ENCODE measurements at regions not wholly inside any gene's neighbourhood (a gene's known extent, or its start where the extent isn't known, plus 50 kb on each side); places are given as distances from the start of the nearest gene placed in this dataset.
"Not testable (repeated sequence)": the region's sequence is repeated elsewhere in the genome, so short reads cannot be mapped to it uniquely, and the experiment has no call there.

DNA sequence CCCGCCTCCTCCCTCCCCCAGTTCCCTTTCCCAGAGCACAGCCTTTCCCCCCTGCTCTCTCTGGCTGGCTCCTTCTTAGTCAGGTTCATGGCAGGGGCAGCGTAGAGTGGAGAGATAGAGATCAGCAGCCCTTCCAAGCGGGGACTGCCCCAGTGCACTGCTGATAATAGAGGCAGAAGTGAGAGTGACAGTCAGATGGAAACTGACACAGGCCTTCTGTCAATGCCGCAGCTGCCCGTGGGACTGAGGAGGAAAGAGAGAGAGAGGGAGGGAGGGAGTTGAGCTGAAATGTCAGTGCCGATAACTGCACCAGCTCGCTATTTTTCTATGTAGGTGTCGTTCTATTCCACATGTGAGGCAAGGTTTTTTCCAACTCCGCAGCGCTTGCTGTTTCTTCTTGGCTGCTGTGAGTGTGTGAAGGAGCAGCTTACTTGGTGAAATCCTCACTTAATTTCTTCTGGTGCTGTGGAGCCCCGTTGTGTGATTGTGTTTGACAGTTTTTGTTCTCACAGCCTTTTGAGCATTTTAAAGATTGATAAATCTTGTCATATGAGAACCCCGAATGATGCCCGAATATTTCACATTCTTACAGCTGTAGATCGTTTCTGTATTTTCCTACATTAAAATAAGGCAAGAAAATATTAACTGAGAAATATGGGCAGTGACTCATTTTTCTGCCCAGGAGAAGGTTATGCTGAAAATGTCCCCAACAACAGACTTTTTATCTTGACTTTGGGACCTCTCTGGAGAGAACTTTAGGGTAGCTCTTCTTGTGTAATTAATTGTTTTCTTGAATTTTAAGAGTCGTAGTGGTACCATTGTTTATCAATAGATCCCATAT is 386.4 kb upstream of the MMS22L start:
- in situ Hi-C loops (cut with MboI; ENCODE audit: low sequenced_read_pairs) = no loop called here

GRCh38 chr6:97674802-97675201 is 391.8 kb upstream of the MMS22L start:
- in situ Hi-C loops (cut with MboI; ENCODE audit: low sequenced_read_pairs) = no loop called here

GRCh38 chr6:97677626-97678025 is 394.6 kb upstream of the MMS22L start:
- in situ Hi-C loops (cut with MboI; ENCODE audit: low sequenced_read_pairs) = no loop called here

GRCh38 chr6:97687916-97688315 is 404.9 kb upstream of the MMS22L start:
- in situ Hi-C loops (cut with MboI; ENCODE audit: low sequenced_read_pairs) = no loop called here

DNA sequence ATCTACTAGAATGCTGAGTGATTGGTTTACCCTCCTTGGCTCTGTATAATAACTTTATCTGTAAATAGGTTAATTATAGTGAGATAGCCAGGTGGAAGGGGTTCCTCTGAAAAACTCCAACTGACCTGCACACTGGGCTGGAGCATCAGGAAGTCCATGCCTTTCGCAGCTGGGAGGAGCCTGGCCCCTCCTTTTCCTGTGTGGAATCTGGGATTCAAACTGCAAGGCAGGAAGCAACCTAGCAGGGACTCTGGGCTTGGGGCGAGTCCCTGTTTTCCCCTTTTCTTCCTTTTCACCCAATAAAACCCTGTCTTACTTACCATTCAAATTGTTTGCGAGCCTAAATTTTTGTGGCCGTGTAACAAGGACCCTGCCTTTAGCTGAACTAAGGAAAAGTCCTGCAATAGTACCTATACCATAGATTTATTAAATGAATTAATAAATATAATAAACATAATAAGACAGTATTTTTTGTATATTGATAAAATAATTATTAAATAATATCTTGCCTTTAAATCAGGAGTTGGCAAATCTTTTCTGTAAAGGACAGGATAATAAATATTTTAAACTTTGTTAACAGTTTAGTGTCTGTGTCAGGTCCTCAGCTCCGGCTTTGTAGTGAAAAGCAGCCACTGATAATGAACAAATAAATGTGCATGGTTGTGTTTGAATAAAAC is 406.2 kb upstream of the MMS22L start:
- in situ Hi-C loops (cut with MboI; ENCODE audit: low sequenced_read_pairs) = no loop called here

- in situ Hi-C loops (cut with MboI; ENCODE audit: low sequenced_read_pairs) = no loop called here
Observed at GRCh38 chr6:97697456-97697855, 414.4 kb upstream of the MMS22L start.

DNA sequence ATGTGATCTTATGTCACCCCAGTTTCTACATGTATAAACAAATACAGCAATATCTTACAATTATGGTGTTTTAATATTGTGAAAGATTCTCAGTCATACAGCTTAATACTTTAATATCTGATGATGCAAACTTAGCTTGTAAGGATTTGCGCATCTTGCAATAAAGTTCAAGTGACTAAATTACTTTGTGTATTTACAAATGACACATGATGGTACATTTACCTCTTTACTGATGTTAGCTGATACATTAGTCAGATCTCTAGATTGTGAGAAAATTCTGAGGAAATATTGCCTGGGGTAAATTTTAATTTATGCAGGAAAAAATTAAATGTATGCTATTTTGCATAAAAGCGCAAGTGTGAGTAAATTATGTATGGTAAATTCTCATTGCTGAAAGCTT is 418.8 kb upstream of the MMS22L start:
- in situ Hi-C loops (cut with MboI; ENCODE audit: low sequenced_read_pairs) = no loop called here

DNA sequence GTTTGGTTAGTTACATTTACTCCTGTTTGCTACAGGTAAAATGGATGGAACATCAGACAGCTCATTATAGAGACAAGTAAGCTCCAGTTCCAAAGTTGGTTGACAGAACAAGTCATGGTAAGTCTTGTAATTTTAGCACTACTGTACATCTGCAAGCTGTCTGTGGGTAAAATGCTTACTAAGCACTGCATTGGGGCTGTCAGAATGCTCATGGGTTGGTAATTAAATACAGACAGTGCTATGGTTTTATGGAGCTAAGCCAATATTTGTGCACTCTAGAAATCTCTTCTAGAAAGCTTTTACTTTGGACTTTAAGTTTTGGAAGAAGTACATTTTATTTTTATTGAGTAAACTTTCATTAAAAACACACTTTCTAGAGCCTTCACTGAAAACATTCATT is 419.2 kb upstream of the MMS22L start:
- in situ Hi-C loops (cut with MboI; ENCODE audit: low sequenced_read_pairs) = no loop called here

- in situ Hi-C loops (cut with MboI; ENCODE audit: low sequenced_read_pairs) = no loop called here
Observed at GRCh38 chr6:97703661-97704060, 420.6 kb upstream of the MMS22L start.

GRCh38 chr6:97705568-97705967 is 422.6 kb upstream of the MMS22L start:
- in situ Hi-C loops (cut with MboI; ENCODE audit: low sequenced_read_pairs) = no loop called here

- in situ Hi-C loops (cut with MboI; ENCODE audit: low sequenced_read_pairs) = no loop called here
Observed at GRCh38 chr6:97712751-97713150, 429.7 kb upstream of the MMS22L start.

GRCh38 chr6:97714772-97715171 is 431.8 kb upstream of the MMS22L start:
- in situ Hi-C loops (cut with MboI; ENCODE audit: low sequenced_read_pairs) = no loop called here

GRCh38 chr6:97717086-97717485 is 434.1 kb upstream of the MMS22L start:
- in situ Hi-C loops (cut with MboI; ENCODE audit: low sequenced_read_pairs) = no loop called here

DNA sequence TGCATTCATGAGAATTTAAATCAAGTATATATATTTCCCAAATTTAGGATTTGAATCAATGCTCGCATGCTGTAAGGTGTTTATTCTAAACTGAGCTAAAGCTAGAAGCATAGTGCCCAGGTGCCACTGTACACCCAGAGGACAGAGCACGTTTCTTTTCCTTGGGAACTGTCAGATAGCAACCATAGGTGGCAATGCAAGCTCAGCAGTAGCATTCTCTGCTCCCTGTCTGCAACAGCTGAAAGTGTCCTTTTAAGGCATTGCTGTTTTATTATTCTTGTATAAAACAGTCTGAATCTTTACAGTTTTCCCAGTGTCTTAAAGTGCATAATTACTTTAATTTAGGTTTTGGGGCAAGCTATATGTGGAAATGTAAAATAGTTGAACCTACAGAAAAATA is 443.4 kb upstream of the MMS22L start:
- in situ Hi-C loops (cut with MboI; ENCODE audit: low sequenced_read_pairs) = no loop called here

DNA sequence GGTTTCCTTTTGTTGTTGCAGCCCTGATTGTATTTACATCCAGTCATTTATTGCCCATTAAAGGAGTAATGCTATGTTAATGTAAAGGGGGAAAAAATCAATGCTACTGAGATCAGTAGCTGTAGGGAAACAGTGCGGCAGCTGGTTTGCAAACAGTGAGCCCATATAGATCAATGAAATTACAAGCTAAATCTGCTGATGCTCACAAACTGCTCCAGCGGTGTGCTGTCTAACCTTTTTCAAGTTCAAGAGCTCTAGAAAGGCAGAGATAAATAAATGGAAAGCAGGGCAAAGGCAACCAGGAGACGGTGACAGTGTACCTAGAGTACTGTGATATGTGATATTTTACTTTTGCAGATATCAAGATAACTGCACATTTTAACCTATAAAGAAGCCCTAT is 449.0 kb upstream of the MMS22L start:
- in situ Hi-C loops (cut with MboI; ENCODE audit: low sequenced_read_pairs) = no loop called here

GRCh38 chr6:97757575-97757974 is 474.6 kb upstream of the MMS22L start:
- in situ Hi-C loops (cut with MboI; ENCODE audit: low sequenced_read_pairs) = no loop called here

DNA sequence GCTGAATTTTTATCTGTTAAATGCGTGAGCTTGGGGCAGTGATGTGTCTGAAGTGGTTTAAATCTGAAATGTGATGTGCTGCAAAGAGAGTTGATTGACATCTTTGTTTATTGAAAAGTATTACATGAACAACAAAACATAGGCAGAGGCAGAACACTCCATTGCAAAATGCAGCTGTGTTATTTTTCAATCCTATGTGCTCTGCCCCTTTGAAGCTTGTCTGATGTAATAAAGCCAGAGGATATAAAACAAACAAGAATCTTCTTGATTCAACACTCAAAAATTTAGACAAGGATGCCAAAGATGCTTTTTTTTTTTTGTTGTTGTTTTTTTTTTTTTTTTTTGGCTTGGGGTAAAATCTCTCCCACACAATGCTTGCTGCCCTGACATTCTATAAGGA is 482.4 kb upstream of the MMS22L start:
- in situ Hi-C loops (cut with MboI; ENCODE audit: low sequenced_read_pairs) = no loop called here

GRCh38 chr6:97771372-97771771 is 488.4 kb upstream of the MMS22L start:
- in situ Hi-C loops (cut with MboI; ENCODE audit: low sequenced_read_pairs) = no loop called here

DNA sequence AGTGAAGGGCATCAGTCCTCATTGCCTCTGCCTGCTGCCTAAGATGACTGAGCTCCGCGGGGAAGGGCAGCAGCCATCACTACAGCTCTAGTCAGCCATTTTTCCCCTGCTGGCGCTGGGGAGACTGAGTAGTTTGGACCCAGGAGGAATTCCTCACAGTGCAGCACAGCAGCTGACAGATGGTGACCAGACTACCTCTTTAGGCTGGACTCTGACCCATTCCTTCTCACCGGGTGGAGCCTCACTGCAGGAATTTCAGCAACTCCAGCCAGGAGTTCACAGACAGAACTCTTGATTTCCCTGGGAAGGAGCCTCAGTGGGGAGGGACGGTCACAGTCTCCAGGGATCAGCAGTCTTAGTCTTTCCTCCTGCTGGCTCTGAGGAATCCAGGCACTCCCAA is 492.0 kb upstream of the MMS22L start:
- in situ Hi-C loops (cut with MboI; ENCODE audit: low sequenced_read_pairs) = no loop called here

GRCh38 chr6:97778290-97779038 is 495.4 kb upstream of the MMS22L start:
- in situ Hi-C loops (cut with MboI; ENCODE audit: low sequenced_read_pairs) = no loop called here

DNA sequence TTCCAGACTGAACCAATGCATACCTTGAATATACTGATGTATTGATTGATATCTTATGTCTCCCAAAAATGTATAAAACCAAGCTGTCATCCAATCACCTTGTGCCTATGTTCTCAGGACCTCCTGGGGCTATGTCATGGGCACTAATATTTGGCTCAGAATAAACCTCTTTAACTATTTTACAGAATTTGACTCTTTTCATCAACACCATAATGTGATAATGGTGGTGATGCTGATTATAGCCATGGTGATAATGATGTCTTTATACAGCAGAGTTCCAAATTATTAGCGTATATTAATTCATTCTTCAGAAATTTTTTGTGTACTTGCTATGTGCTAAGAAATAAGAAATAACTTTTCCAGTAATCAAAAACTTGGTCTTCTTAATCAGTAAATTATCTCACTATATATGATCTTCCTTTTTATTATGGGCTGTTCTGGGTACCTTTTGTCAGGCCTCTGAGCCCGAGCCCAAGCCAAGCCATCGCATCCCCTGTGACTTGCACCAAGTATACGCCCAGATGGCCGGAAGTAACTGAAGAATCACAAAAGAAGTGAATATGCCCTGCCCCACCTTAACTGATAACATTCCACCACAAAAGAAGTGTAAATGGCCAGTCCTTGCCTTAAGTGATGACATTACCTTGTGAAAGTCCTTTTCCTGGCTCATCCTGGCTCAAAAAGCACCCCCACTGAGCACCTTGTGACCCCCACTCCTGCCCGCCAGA is 496.2 kb upstream of the MMS22L start:
- in situ Hi-C loops (cut with MboI; ENCODE audit: low sequenced_read_pairs) = not testable (repeated sequence)
